Panc1 (cell line): ENCODE measurements at regions not wholly inside any gene's neighbourhood (a gene's known extent, or its start where the extent isn't known, plus 50 kb on each side); places are given as distances from the start of the nearest gene placed in this dataset.

Source experiments
- ATAC-seq: fragments of 200-7000 bp; cut with Tn5 transposase; 2 replicates; pipeline ENCODE4 v1.9.1; 2020; ENCODE audit warnings: mild to moderate bottlenecking, moderate library complexity
- BruUV-seq: library from RNA; stranded (reverse); fragments of 400-500 nt; replicated peaks from 2 replicates; lab custom pipeline; 2021; lab: Mats Ljungman, UMichigan
- CTCF ChIA-PET: fragments of 300-600 bp; sonication (Branson Sonifier 250); formaldehyde crosslinking; loops from one replicate; lab custom pipeline; 2022; ENCODE audit warnings: antibody characterized with exemption; lab: Charles Lee
- POLR2A ChIA-PET: fragments of 300-600 bp; sonication (Branson Sonifier 250); formaldehyde crosslinking; loops from one replicate; lab custom pipeline; 2022; ENCODE audit warnings: antibody characterized with exemption; lab: Charles Lee
- DNase-seq: peaks from one replicate; pipeline ENCODE4 v3.0.0-alpha.2; 2010; ENCODE audit warnings: low read depth, low spot score
- H3K27ac ChIP-seq: 2 replicates; pipeline ENCODE4 v1.5.1; 2011; ENCODE audit warnings: mild to moderate bottlenecking, low read length, inconsistent platforms
- H3K27me3 ChIP-seq: fragments of 200-500 bp; sonication (Bioruptor generic); 2 replicates; pipeline ENCODE4 v1.6.0; 2014; ENCODE audit warnings: low read length, inconsistent platforms; ENCODE audit not compliant: control insufficient read depth, insufficient read depth
- H3K36me3 ChIP-seq: fragments of 200-500 bp; sonication (Bioruptor generic); 2 replicates; pipeline ENCODE4 v1.5.1; 2014; ENCODE audit warnings: inconsistent platforms, mild to moderate bottlenecking, low read length, moderate library complexity; ENCODE audit not compliant: control insufficient read depth, insufficient read depth
- H3K4me1 ChIP-seq: 2 replicates; pipeline ENCODE4 v1.5.1; 2011; ENCODE audit warnings: inconsistent platforms, mild to moderate bottlenecking, low read length, moderate library complexity; ENCODE audit not compliant: control insufficient read depth, insufficient read depth
- H3K4me3 ChIP-seq, 2 experiments: 2 replicates each; pipeline ENCODE4 v1.5.1; 2011 to 2012; ENCODE audit warnings: low read depth in 2 of 2, low read length in 2 of 2, mild to moderate bottlenecking in 2 of 2, inconsistent platforms in 1 of 2, moderate library complexity in 1 of 2
- H3K9me3 ChIP-seq: fragments of 200-500 bp; sonication (Bioruptor generic); 2 replicates; pipeline ENCODE4 v1.5.1; 2014; ENCODE audit warnings: low read depth, mild to moderate bottlenecking, inconsistent platforms, low read length, moderate library complexity; ENCODE audit not compliant: control insufficient read depth, insufficient read depth
- POLR2AphosphoS5 ChIP-seq: IDR thresholded peaks from 2 replicates; pipeline ENCODE4 v1.6.1; 2012; ENCODE audit warnings: mild to moderate bottlenecking, low read depth, low read length, moderate library complexity
- SIN3A ChIP-seq: IDR thresholded peaks from 2 replicates; pipeline ENCODE4 v1.6.1; 2012; ENCODE audit warnings: low read depth, mild to moderate bottlenecking, low read length, moderate library complexity, borderline replicate concordance; ENCODE audit not compliant: insufficient read depth
- TCF7L2 ChIP-seq: IDR thresholded peaks from 2 replicates; pipeline ENCODE4 v1.6.1; 2011; ENCODE audit warnings: mild to moderate bottlenecking, low read depth, low read length, inconsistent platforms
- in situ Hi-C: cut with HindIII; loops from 2 replicates; pipeline ENCODE4 v1.10.0; 2016; ENCODE audit warnings: low sequenced_read_pairs, low pct_unique_long_range_greater_than_20kb
- intact Hi-C: fragments of 100-400 bp; cut with micrococcal nuclease; formaldehyde crosslinking; loops from one replicate; pipeline ENCODE4 v1.10.0; 2022; ENCODE audit not compliant: unreplicated experiment
- TF ChIP-seq, protein P1 (sequence below): fragments of 450-650 bp; IDR thresholded peaks from 2 replicates; pipeline ENCODE4 v1.5.1; 2017; ENCODE audit warnings: mild to moderate bottlenecking
- TF ChIP-seq, protein P2 (sequence below), 2 experiments: IDR thresholded peaks; 2 replicates each; pipeline ENCODE4 v1.6.1; 2011 to 2012; ENCODE audit warnings: low read depth in 2 of 2, control low read depth in 1 of 2, low read length in 1 of 2, mild to moderate bottlenecking in 1 of 2, moderate library complexity in 1 of 2; ENCODE audit not compliant: insufficient read depth in 1 of 2

DNA sequence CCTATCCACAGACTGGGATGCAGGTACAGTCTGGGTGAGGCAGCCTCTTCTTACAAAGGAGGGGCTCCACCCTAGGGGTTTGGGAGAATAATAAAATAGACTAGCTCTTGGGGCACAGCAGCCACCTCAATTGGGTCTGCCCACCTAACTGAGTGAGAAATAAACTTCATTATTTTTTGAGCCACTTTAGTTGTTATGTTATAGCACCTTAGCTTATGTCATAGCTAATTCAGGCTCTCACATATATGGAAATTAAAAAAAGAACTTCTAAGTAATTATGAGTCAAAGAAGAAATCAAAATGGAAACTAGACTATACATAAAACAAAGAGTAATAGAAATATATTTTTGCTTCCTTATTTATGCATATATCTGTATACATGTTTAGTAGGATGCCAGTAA is 318.5 kb upstream of the B3GALT2 start:
- no peak for DNase-seq
- Histone ChIP-seq H3K36me3 (no peaks in the 10 kb centered on the region), H3K9me3 (no peaks in the 10 kb centered on the region), H3K27ac (no peak overlapping the region), H3K4me3 (no peak overlapping the region), H3K27me3 (no peaks in the 10 kb centered on the region), H3K4me1 (no peaks in the 10 kb centered on the region)
- CTCF ChIA-PET = no interaction called here
- POLR2A ChIA-PET = no interaction called here
- ATAC-seq = no peak
- TF ChIP-seq, protein P1, sequence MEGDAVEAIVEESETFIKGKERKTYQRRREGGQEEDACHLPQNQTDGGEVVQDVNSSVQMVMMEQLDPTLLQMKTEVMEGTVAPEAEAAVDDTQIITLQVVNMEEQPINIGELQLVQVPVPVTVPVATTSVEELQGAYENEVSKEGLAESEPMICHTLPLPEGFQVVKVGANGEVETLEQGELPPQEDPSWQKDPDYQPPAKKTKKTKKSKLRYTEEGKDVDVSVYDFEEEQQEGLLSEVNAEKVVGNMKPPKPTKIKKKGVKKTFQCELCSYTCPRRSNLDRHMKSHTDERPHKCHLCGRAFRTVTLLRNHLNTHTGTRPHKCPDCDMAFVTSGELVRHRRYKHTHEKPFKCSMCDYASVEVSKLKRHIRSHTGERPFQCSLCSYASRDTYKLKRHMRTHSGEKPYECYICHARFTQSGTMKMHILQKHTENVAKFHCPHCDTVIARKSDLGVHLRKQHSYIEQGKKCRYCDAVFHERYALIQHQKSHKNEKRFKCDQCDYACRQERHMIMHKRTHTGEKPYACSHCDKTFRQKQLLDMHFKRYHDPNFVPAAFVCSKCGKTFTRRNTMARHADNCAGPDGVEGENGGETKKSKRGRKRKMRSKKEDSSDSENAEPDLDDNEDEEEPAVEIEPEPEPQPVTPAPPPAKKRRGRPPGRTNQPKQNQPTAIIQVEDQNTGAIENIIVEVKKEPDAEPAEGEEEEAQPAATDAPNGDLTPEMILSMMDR = no peak
- TF ChIP-seq POLR2AphosphoS5 (no peak), SIN3A (no peak), TCF7L2 (no peak)
- TF ChIP-seq, protein P2, sequence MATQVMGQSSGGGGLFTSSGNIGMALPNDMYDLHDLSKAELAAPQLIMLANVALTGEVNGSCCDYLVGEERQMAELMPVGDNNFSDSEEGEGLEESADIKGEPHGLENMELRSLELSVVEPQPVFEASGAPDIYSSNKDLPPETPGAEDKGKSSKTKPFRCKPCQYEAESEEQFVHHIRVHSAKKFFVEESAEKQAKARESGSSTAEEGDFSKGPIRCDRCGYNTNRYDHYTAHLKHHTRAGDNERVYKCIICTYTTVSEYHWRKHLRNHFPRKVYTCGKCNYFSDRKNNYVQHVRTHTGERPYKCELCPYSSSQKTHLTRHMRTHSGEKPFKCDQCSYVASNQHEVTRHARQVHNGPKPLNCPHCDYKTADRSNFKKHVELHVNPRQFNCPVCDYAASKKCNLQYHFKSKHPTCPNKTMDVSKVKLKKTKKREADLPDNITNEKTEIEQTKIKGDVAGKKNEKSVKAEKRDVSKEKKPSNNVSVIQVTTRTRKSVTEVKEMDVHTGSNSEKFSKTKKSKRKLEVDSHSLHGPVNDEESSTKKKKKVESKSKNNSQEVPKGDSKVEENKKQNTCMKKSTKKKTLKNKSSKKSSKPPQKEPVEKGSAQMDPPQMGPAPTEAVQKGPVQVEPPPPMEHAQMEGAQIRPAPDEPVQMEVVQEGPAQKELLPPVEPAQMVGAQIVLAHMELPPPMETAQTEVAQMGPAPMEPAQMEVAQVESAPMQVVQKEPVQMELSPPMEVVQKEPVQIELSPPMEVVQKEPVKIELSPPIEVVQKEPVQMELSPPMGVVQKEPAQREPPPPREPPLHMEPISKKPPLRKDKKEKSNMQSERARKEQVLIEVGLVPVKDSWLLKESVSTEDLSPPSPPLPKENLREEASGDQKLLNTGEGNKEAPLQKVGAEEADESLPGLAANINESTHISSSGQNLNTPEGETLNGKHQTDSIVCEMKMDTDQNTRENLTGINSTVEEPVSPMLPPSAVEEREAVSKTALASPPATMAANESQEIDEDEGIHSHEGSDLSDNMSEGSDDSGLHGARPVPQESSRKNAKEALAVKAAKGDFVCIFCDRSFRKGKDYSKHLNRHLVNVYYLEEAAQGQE (IDR thresholded peaks at IDR 0.05; ENCODE audit: insufficient read depth in 1 of 2, low read depth in 2 of 2, low read length in 1 of 2) = no peak
- BruUV-seq = no TSS peak
- in situ Hi-C loops = no loop called here
- intact Hi-C loops = no loop called here

DNA sequence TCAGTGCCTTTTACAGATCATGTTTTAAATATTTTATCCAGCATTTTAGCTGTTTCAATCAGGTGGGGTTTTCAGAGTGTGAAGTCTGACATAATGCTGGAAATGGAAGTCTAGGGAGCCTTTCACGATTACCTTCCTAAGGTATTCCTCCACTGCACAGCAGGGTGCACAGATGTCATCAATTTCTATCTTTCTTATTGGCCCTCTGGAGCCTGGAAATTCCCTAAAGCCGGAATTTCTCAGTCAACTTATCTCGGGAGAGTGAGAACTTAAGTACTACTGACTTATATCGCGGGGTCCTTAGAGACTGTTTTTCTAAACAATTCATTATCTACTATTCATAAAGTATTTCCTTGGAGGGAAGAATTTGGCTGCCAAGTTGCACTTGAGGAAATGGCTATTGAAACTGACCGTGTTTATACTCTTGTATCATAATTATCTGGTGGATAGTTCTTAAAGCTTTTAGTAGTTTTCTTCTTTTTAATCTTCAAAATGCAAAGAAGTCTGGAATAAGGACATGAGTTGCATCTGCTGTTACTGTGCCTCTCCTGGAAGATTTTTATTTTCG is 311.8 kb upstream of the B3GALT2 start:
- no peaks in the 10 kb centered on the region for H3K9me3 ChIP-seq
- CTCF ChIA-PET = no interaction called here
- POLR2A ChIA-PET = no interaction called here
- H3K27me3 ChIP-seq = no peaks in the 10 kb centered on the region
- H3K4me1 ChIP-seq = no peaks in the 10 kb centered on the region
- no TSS peak for BruUV-seq
- ATAC-seq = no peak
- TF ChIP-seq POLR2AphosphoS5 = no peak
- no peak for TF ChIP-seq TCF7L2
- TF ChIP-seq SIN3A = no peak
- TF ChIP-seq, protein P2 (IDR thresholded peaks at IDR 0.05; ENCODE audit: insufficient read depth in 1 of 2, low read depth in 2 of 2, low read length in 1 of 2) = no peak
- TF ChIP-seq, protein P1 = no peak
- DNase-seq = no peak
- intact Hi-C loops (no loop called here), in situ Hi-C loops (no loop called here)
- no peaks in the 10 kb centered on the region for H3K36me3 ChIP-seq
- no peak overlapping the region for H3K27ac ChIP-seq
- H3K4me3 ChIP-seq = no peak overlapping the region
